Natural killer cell (primary cell): ENCODE measurements at regions not wholly inside any gene's neighbourhood (a gene's known extent, or its start where the extent isn't known, plus 50 kb on each side); places are given as distances from the start of the nearest gene placed in this dataset.
A peak's percentile ranks its signal among the peaks of the same experiment; 100 is the strongest.
"Not testable (repeated sequence)": the region's sequence is repeated elsewhere in the genome, so short reads cannot be mapped to it uniquely, and the experiment has no call there.

Experiments
- ATAC-seq, 3 donors: fragments of 150-1000 bp in 2 of 3; fragments of 200-7000 bp in 1 of 3; cut with Tn5 transposase; 1 replicate in 1 of 3; 2 replicates in 2 of 3; pipeline ENCODE4 v1.10.0; 2021; ENCODE audit warnings: mild to moderate bottlenecking in 2 of 3, moderate library complexity in 2 of 3
- DNase-seq, 2 donors: peaks; one replicate each; pipeline versions ENCODE4 v3.0.0 to v3.0.0-alpha.2; 2013 to 2021; ENCODE audit warnings: mixed read lengths in 1 of 2
- H3K27ac ChIP-seq: one replicate; pipeline ENCODE4 v1.5.1; 2013; ENCODE audit warnings: mild to moderate bottlenecking, low read length
- H3K27me3 ChIP-seq: one replicate; pipeline ENCODE4 v1.6.1; 2013; ENCODE audit warnings: low read length; ENCODE audit not compliant: control insufficient read depth, insufficient read depth
- H3K36me3 ChIP-seq: one replicate; pipeline ENCODE4 v1.6.1; 2013; ENCODE audit warnings: low read length; ENCODE audit not compliant: control insufficient read depth, insufficient read depth
- H3K4me1 ChIP-seq: one replicate; pipeline ENCODE4 v1.6.1; 2013; ENCODE audit warnings: low read length; ENCODE audit not compliant: control insufficient read depth, insufficient read depth
- H3K4me3 ChIP-seq: one replicate; pipeline ENCODE4 v1.5.1; 2013; ENCODE audit warnings: low read length
- H3K9me3 ChIP-seq: one replicate; pipeline ENCODE4 v1.6.1; 2013; ENCODE audit warnings: low read length; ENCODE audit not compliant: control insufficient read depth, insufficient read depth
- H3K27ac Mint-ChIP-seq, 2 donors: one replicate each; pipeline ENCODE4 v1.8.0; 2022; ENCODE audit warnings: mild to moderate bottlenecking in 2 of 2, mixed read lengths in 2 of 2, moderate library complexity in 1 of 2
- H3K27me3 Mint-ChIP-seq, 2 donors: one replicate each; pipeline ENCODE4 v1.8.0; 2022; ENCODE audit warnings: low read depth in 2 of 2, mixed read lengths in 2 of 2
- H3K36me3 Mint-ChIP-seq: one replicate; pipeline ENCODE4 v1.8.0; 2022; ENCODE audit warnings: mixed read lengths
- H3K4me1 Mint-ChIP-seq, 2 donors: one replicate each; pipeline ENCODE4 v1.8.0; 2022; ENCODE audit warnings: mixed read lengths in 2 of 2
- H3K4me3 Mint-ChIP-seq: one replicate; pipeline ENCODE4 v1.8.0; 2022; ENCODE audit warnings: mild to moderate bottlenecking, moderate library complexity, mixed read lengths
- H3K9me3 Mint-ChIP-seq, 2 donors: one replicate each; pipeline ENCODE4 v1.8.0; 2022; ENCODE audit warnings: mixed read lengths in 2 of 2
- WGBS: methylation state at CpG from one replicate; pipeline ENCODE4 v1.1.7; 2013; ENCODE audit warnings: missing lambda C conversion rate; ENCODE audit not compliant: insufficient coverage; 5-methylcytosine and 5-hydroxymethylcytosine counted together
- intact Hi-C: fragments of 100-400 bp; cut with micrococcal nuclease; formaldehyde crosslinking; loops from one replicate; pipeline ENCODE4 v1.14.2; 2022
- TF ChIP-seq, protein P1 (sequence below): fragments of 200-600 bp; IDR thresholded peaks from one replicate; pipeline ENCODE4 v1.8.0; 2022; ENCODE audit warnings: antibody characterized with exemption

DNA sequence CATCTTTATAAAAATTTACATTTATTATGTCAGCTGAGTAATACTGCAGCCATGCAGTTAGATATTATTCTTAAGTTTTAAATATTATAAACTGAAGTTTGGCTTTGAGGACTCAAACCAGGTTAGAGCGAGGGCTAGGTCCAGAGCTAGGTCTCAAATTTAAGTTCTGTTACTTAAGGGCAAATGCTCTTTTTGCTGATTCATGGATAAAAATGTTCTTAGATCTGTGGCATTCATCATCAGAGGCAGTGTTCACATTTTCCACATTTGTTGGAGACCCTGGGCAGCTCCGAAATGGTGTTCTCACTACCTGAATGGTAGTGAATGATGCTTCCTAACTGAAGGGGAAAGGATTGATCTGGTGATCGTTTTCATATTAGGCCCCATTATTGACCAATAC, 121.4 kb upstream of the MB21D2 start:
- Mint-ChIP-seq H3K4me3 (no peak overlapping the region), H3K27ac (no peak overlapping the region), H3K4me1 (no peaks in the 10 kb centered on the region)

DNA sequence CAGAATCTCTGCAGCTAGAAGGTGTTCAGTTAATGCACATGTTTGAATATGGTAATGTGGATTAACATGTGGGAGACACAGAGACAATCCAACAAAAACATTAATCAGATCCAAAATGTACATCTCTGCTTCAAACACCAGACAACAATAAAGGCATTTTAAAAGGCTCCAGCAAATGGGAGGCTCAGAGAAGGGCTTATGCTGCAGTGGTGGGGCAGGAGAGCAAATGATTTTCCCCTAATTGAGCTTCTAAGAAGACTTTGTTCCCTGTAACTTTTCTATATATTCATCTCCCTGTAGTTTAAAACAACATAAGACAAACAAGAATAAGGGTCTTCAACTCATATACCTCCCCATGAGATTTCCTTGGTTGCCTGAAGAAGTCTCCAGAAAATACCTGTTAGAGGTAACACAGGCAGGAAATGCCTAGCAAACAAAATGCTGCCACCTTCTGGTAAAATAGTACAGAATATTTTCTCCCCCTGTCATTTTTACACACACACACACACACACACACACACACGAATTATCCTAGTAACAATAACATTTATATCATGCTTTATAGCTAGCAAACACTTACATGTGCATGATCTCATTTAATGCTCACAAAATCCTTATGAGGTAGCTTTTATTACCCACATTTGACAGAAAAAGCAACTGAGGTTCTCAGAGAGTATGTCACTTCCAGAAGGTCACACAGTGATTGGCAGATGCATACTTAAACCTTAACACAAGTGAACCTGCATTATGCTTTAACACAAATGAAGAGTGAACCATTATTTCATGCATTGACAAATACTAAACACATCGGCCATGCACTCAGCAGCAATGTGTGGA, 123.4 kb upstream of the MB21D2 start:
- no peaks in the 10 kb centered on the region for H3K36me3 ChIP-seq
- no peaks in the 10 kb centered on the region for H3K27me3 Mint-ChIP-seq
- no peaks in the 10 kb centered on the region for H3K9me3 Mint-ChIP-seq
- intact Hi-C loops: loop anchor here (10.0 kb wide), 1 partner anchor 226 kb away; no protein-coding TSS in a partner anchor
- no peak overlapping the region for H3K4me3 ChIP-seq
- no peak overlapping the region for H3K4me3 Mint-ChIP-seq
- H3K9me3 ChIP-seq: no peaks in the 10 kb centered on the region
- DNase-seq: peak in 1 of 2 donors; percentile 47
- TF ChIP-seq, protein P1, sequence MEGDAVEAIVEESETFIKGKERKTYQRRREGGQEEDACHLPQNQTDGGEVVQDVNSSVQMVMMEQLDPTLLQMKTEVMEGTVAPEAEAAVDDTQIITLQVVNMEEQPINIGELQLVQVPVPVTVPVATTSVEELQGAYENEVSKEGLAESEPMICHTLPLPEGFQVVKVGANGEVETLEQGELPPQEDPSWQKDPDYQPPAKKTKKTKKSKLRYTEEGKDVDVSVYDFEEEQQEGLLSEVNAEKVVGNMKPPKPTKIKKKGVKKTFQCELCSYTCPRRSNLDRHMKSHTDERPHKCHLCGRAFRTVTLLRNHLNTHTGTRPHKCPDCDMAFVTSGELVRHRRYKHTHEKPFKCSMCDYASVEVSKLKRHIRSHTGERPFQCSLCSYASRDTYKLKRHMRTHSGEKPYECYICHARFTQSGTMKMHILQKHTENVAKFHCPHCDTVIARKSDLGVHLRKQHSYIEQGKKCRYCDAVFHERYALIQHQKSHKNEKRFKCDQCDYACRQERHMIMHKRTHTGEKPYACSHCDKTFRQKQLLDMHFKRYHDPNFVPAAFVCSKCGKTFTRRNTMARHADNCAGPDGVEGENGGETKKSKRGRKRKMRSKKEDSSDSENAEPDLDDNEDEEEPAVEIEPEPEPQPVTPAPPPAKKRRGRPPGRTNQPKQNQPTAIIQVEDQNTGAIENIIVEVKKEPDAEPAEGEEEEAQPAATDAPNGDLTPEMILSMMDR: no peak
- no peak for ATAC-seq
- no peaks in the 10 kb centered on the region for H3K4me1 ChIP-seq
- H3K27ac ChIP-seq: no peak overlapping the region
- H3K27me3 ChIP-seq: no peaks in the 10 kb centered on the region
- 47% methylated on average over 2 of the region's 2 CpGs for WGBS
- H3K4me1 Mint-ChIP-seq: no peaks in the 10 kb centered on the region
- no peaks in the 10 kb centered on the region for H3K36me3 Mint-ChIP-seq
- H3K27ac Mint-ChIP-seq: no peak overlapping the region

More for the DNA sequence above, 121.4 kb upstream of the MB21D2 start:
- H3K36me3 ChIP-seq: no peaks in the 10 kb centered on the region
- DNase-seq: no peak
- no peaks in the 10 kb centered on the region for H3K9me3 ChIP-seq
- no peak for ATAC-seq
- H3K4me3 ChIP-seq: no peak overlapping the region
- peaks cover 2 to 4% of the 10 kb centered on the region in 2 donors for H3K9me3 Mint-ChIP-seq
- intact Hi-C loops: no loop called here
- H3K4me1 ChIP-seq: no peaks in the 10 kb centered on the region
- H3K36me3 Mint-ChIP-seq: no peaks in the 10 kb centered on the region
- H3K27ac ChIP-seq: no peak overlapping the region
- WGBS: 78% methylated on average over 2 of the region's 3 CpGs
- TF ChIP-seq, protein P1: no peak
- no peaks in the 10 kb centered on the region for H3K27me3 ChIP-seq
- no peaks in the 10 kb centered on the region for H3K27me3 Mint-ChIP-seq

DNA sequence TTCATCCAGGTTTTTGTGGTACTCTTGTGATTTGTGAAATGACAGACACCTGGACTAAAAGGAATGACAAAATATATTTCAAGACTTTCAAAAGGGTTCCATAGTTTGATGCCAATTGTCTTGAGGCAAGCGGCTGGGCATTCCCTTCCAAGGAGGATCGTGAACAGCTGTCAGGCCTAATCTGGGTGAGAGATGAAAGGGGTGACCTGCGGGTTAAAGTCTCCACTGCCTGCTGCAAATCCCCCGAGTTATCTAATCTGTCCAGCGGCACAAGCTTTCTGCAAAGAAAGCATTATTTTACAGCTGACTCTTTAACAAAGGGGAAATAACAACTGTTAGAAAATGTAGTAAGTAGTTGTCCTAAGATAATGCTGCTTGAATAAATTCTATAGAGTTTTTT, 128.7 kb upstream of the MB21D2 start:
- intact Hi-C loops: loop anchor here (10.0 kb wide), 1 partner anchor 232 kb away; no protein-coding TSS in a partner anchor
- WGBS: 81% methylated on average over 5 of the region's 5 CpGs
- no peak for ATAC-seq

DNA sequence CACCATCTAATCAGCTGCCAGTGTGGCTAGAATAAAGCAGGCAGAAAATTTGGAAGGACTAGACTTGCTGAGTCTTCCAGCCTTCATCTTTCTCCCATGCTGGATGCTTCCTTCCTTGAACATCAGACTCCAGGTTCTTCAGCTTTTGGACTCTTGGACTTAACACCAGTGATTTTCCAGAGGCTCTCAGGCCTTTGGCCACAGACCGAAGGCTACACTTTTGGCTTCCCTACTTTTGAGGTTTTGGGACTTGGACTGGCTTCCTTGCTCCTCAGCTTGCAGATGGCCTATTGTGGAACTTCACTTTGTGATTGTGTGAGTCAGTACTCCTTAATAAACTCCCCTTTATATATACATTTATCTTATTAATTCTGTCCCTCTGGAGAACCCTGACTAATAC, 129.8 kb upstream of the MB21D2 start:
- H3K4me3 ChIP-seq, H3K4me3 Mint-ChIP-seq, H3K36me3 ChIP-seq, H3K9me3 Mint-ChIP-seq, H3K27me3 Mint-ChIP-seq, H3K4me1 ChIP-seq, H3K36me3 Mint-ChIP-seq, H3K27me3 ChIP-seq, H3K27ac Mint-ChIP-seq, ATAC-seq, DNase-seq, H3K9me3 ChIP-seq, H3K4me1 Mint-ChIP-seq, H3K27ac ChIP-seq: not testable (repeated sequence)
- intact Hi-C loops: loop anchor here (10.0 kb wide), 1 partner anchor 233 kb away; no protein-coding TSS in a partner anchor
- 0% methylated on average over 1 of the region's 1 CpG for WGBS

More for the DNA sequence above, 128.7 kb upstream of the MB21D2 start:
- TF ChIP-seq, protein P1: no peak
- Histone ChIP-seq H3K9me3 (no peaks in the 10 kb centered on the region), H3K36me3 (no peaks in the 10 kb centered on the region), H3K4me3 (no peak overlapping the region), H3K27ac (no peak overlapping the region), H3K4me1 (no peaks in the 10 kb centered on the region), H3K27me3 (no peaks in the 10 kb centered on the region)
- Mint-ChIP-seq H3K27me3 (no peaks in the 10 kb centered on the region), H3K9me3 (no peaks in the 10 kb centered on the region), H3K27ac (no peak overlapping the region), H3K4me3 (no peak overlapping the region), H3K4me1 (no peaks in the 10 kb centered on the region), H3K36me3 (no peaks in the 10 kb centered on the region)
- no peak for DNase-seq
